ENCODE measurements at regions not wholly inside any gene's neighbourhood (a gene's known extent, or its start where the extent isn't known, plus 50 kb on each side); places are given as distances from the start of the nearest gene placed in this dataset.
"Not testable (repeated sequence)": the region's sequence is repeated elsewhere in the genome, so short reads cannot be mapped to it uniquely, and the experiment has no call there.

- no peak for DNase-seq (ENCODE audit: low read depth in 2 of 2)
Observed at GRCh38 chrX:13223868-13224567, 95.8 kb downstream of the ATXN3L start.

GRCh38 chrX:13220916-13221315 is 98.9 kb downstream of the ATXN3L start:
- no peak for DNase-seq (ENCODE audit: low read depth in 2 of 2)

GRCh38 chrX:13219991-13220764 is 99.7 kb downstream of the ATXN3L start:
- DNase-seq (ENCODE audit: low read depth in 2 of 2), result no peak

- DNase-seq (ENCODE audit: low read depth in 2 of 2), result no peak
Observed at GRCh38 chrX:13218758-13219157, 101.1 kb downstream of the ATXN3L start.

GRCh38 chrX:13216139-13216538 is 103.7 kb downstream of the ATXN3L start:
- DNase-seq (ENCODE audit: low read depth in 2 of 2), result no peak

- DNase-seq (ENCODE audit: low read depth in 2 of 2), result no peak
Observed at GRCh38 chrX:13215729-13216128, 104.1 kb downstream of the ATXN3L start.

- no peak for DNase-seq (ENCODE audit: low read depth in 2 of 2)
Observed at GRCh38 chrX:13212191-13212651, 107.6 kb downstream of the ATXN3L start.

GRCh38 chrX:13210142-13210541 is 109.7 kb downstream of the ATXN3L start:
- DNase-seq (ENCODE audit: low read depth in 2 of 2), result not testable (repeated sequence)

- DNase-seq (ENCODE audit: low read depth in 2 of 2), result not testable (repeated sequence)
Observed at GRCh38 chrX:13209704-13210103, 110.1 kb downstream of the ATXN3L start.

GRCh38 chrX:13208281-13208935 is 111.4 kb downstream of the ATXN3L start:
- no peak for DNase-seq (ENCODE audit: low read depth in 2 of 2)

- DNase-seq (ENCODE audit: low read depth in 2 of 2), result no peak
Observed at GRCh38 chrX:13203271-13203670, 116.6 kb downstream of the ATXN3L start.

- DNase-seq (ENCODE audit: low read depth in 2 of 2), result no peak
Observed at GRCh38 chrX:13201605-13202219, 118.1 kb downstream of the ATXN3L start.

GRCh38 chrX:13200398-13200797 is 119.5 kb downstream of the ATXN3L start:
- DNase-seq (ENCODE audit: low read depth in 2 of 2), result no peak

- DNase-seq (ENCODE audit: low read depth in 2 of 2), result no peak
Observed at GRCh38 chrX:13198762-13199064, 121.1 kb downstream of the ATXN3L start.

- DNase-seq (ENCODE audit: low read depth in 2 of 2), result no peak
Observed at GRCh38 chrX:13198056-13198761, 121.6 kb downstream of the ATXN3L start.

GRCh38 chrX:13196782-13197181 is 123.1 kb downstream of the ATXN3L start:
- DNase-seq (ENCODE audit: low read depth in 2 of 2), result no peak

GRCh38 chrX:13195340-13195739 is 124.5 kb downstream of the ATXN3L start:
- DNase-seq (ENCODE audit: low read depth in 2 of 2), result no peak

- no peak for DNase-seq (ENCODE audit: low read depth in 2 of 2)
Observed at GRCh38 chrX:13194291-13195103, 125.4 kb downstream of the ATXN3L start.

GRCh38 chrX:13190051-13190450 is 129.8 kb downstream of the ATXN3L start:
- DNase-seq (ENCODE audit: low read depth in 2 of 2), result no peak

- DNase-seq (ENCODE audit: low read depth in 2 of 2), result no peak
Observed at GRCh38 chrX:13189380-13189779, 130.5 kb downstream of the ATXN3L start.
